Thyroid gland (tissue), 4 donors: ENCODE measurements at regions not wholly inside any gene's neighbourhood (a gene's known extent, or its start where the extent isn't known, plus 50 kb on each side); places are given as distances from the start of the nearest gene placed in this dataset.

ENCODE experiments used
- DNase-seq, 2 donors: peaks; one replicate each; pipeline ENCODE4 v3.0.0-alpha.2; 2019
- H3K27ac ChIP-seq, 3 donors: fragments of 200-600 bp; sonication (generic); 1 replicate in 2 of 3; 2 replicates in 1 of 3; pipeline ENCODE4 v1.5.1; 2016 to 2019; ENCODE audit warnings: mild to moderate bottlenecking in 1 of 3, moderate library complexity in 1 of 3
- H3K27me3 ChIP-seq: fragments of 200-600 bp; sonication (generic); one replicate; pipeline ENCODE4 v1.5.1; 2019
- H3K36me3 ChIP-seq, 2 donors: fragments of 200-600 bp; sonication (generic); one replicate each; pipeline ENCODE4 v1.5.1; 2016 to 2019
- H3K4me1 ChIP-seq, 2 donors: fragments of 200-600 bp; sonication (generic); one replicate each; pipeline ENCODE4 v1.5.1; 2017 to 2019
- H3K4me3 ChIP-seq, 3 donors: fragments of 200-600 bp; sonication (generic); replicated peaks in 1 of 3; 1 replicate in 2 of 3; 2 replicates in 1 of 3; pipeline ENCODE4 v1.5.1; 2016; ENCODE audit warnings: mild to moderate bottlenecking in 1 of 3
- H3K9me3 ChIP-seq: fragments of 200-600 bp; sonication (generic); one replicate; pipeline ENCODE4 v1.5.1; 2017
- CTCF ChIP-seq, 6 experiments: fragments of 200-600 bp in 3 of 6; fragments of 450-650 bp in 3 of 6; sonication (generic) in 3 of 6; IDR thresholded peaks; one replicate each; pipeline ENCODE4 v1.5.1; 2016 to 2019; ENCODE audit warnings: antibody characterized with exemption in 6 of 6, mild to moderate bottlenecking in 2 of 6, inconsistent platforms in 1 of 6, moderate library complexity in 1 of 6
- POLR2A ChIP-seq, 2 donors: fragments of 450-650 bp; IDR thresholded peaks; one replicate each; pipeline ENCODE4 v1.6.1; 2017; ENCODE audit warnings: antibody characterized with exemption in 2 of 2, mild to moderate bottlenecking in 2 of 2, moderate library complexity in 1 of 2
- WGBS, 2 donors: methylation state at CpG; one replicate each; pipeline ENCODE4 v1.1.5; 2017; 5-methylcytosine and 5-hydroxymethylcytosine counted together
- intact Hi-C: fragments of 100-400 bp; cut with DNase I; formaldehyde crosslinking; loops from one replicate; pipeline ENCODE4 v1.15.1; 2023

GRCh38 chr10:108765794-108766193 is 1157.5 kb downstream of the XPNPEP1 start:
- H3K27me3 ChIP-seq, result no peaks in the 10 kb centered on the region
- 67 to 89% methylated on average over 1 of the region's 1 CpG for WGBS, 2 donors
- TF ChIP-seq POLR2A (IDR thresholded peaks at IDR 0.05), result no peak
- no peak for TF ChIP-seq CTCF (IDR thresholded peaks at IDR 0.05)
- no peaks in the 10 kb centered on the region for H3K4me1 ChIP-seq
- H3K27ac ChIP-seq, result no peak overlapping the region
- H3K36me3 ChIP-seq, result no peaks in the 10 kb centered on the region
- no peaks in the 10 kb centered on the region for H3K9me3 ChIP-seq
- no peak for DNase-seq
- intact Hi-C loops, result no loop called here
- H3K4me3 ChIP-seq, result no peak overlapping the region

GRCh38 chr10:108757946-108758345 is 1165.4 kb downstream of the XPNPEP1 start:
- H3K4me3 ChIP-seq, result no peak overlapping the region
- no peaks in the 10 kb centered on the region for H3K9me3 ChIP-seq
- H3K27ac ChIP-seq, result no peak overlapping the region
- WGBS, 2 donors, result 32 to 68% methylated on average over 1 of the region's 1 CpG
- DNase-seq, result no peak
- H3K36me3 ChIP-seq, result no peaks in the 10 kb centered on the region
- TF ChIP-seq CTCF (IDR thresholded peaks at IDR 0.05), result no peak
- no peak for TF ChIP-seq POLR2A (IDR thresholded peaks at IDR 0.05)
- H3K27me3 ChIP-seq, result no peaks in the 10 kb centered on the region
- H3K4me1 ChIP-seq, result no peaks in the 10 kb centered on the region
- intact Hi-C loops, result no loop called here

GRCh38 chr10:108755646-108756045 is 1167.7 kb downstream of the XPNPEP1 start:
- intact Hi-C loops, result no loop called here
- H3K27me3 ChIP-seq, result no peaks in the 10 kb centered on the region
- H3K27ac ChIP-seq, result no peak overlapping the region
- no peak for DNase-seq
- H3K9me3 ChIP-seq, result no peaks in the 10 kb centered on the region
- H3K36me3 ChIP-seq, result no peaks in the 10 kb centered on the region
- no peak for TF ChIP-seq POLR2A (IDR thresholded peaks at IDR 0.05)
- no peak for TF ChIP-seq CTCF (IDR thresholded peaks at IDR 0.05)
- no peaks in the 10 kb centered on the region for H3K4me1 ChIP-seq
- H3K4me3 ChIP-seq, result no peak overlapping the region
- 82 to 86% methylated on average over 1 of the region's 1 CpG for WGBS, 2 donors

- H3K36me3 ChIP-seq, result no peaks in the 10 kb centered on the region
These were observed 1170.0 kb downstream of the XPNPEP1 start for GRCh38 chr10:108753326-108753725.

GRCh38 chr10:108749042-108749441 is 1174.3 kb downstream of the XPNPEP1 start:
- DNase-seq, result no peak
- no peaks in the 10 kb centered on the region for H3K9me3 ChIP-seq
- H3K36me3 ChIP-seq, result no peaks in the 10 kb centered on the region
- intact Hi-C loops, result no loop called here
- H3K27ac ChIP-seq, result no peak overlapping the region
- H3K27me3 ChIP-seq, result no peaks in the 10 kb centered on the region
- TF ChIP-seq CTCF (IDR thresholded peaks at IDR 0.05) (no peak), POLR2A (IDR thresholded peaks at IDR 0.05) (no peak)
- no peaks in the 10 kb centered on the region for H3K4me1 ChIP-seq
- H3K4me3 ChIP-seq, result no peak overlapping the region

More at GRCh38 chr10:108753326-108753725, 1170.0 kb downstream of the XPNPEP1 start:
- Histone ChIP-seq H3K4me1 (no peaks in the 10 kb centered on the region), H3K27ac (no peak overlapping the region), H3K4me3 (no peak overlapping the region), H3K9me3 (no peaks in the 10 kb centered on the region), H3K27me3 (no peaks in the 10 kb centered on the region)
- TF ChIP-seq CTCF (IDR thresholded peaks at IDR 0.05) (no peak), POLR2A (IDR thresholded peaks at IDR 0.05) (no peak)
- intact Hi-C loops, result no loop called here
- 42 to 52% methylated on average over 2 of the region's 2 CpGs for WGBS, 2 donors
- no peak for DNase-seq
